ENCODE measurements at regions not wholly inside any gene's neighbourhood (a gene's known extent, or its start where the extent isn't known, plus 50 kb on each side); places are given as distances from the start of the nearest gene placed in this dataset.

DNA sequence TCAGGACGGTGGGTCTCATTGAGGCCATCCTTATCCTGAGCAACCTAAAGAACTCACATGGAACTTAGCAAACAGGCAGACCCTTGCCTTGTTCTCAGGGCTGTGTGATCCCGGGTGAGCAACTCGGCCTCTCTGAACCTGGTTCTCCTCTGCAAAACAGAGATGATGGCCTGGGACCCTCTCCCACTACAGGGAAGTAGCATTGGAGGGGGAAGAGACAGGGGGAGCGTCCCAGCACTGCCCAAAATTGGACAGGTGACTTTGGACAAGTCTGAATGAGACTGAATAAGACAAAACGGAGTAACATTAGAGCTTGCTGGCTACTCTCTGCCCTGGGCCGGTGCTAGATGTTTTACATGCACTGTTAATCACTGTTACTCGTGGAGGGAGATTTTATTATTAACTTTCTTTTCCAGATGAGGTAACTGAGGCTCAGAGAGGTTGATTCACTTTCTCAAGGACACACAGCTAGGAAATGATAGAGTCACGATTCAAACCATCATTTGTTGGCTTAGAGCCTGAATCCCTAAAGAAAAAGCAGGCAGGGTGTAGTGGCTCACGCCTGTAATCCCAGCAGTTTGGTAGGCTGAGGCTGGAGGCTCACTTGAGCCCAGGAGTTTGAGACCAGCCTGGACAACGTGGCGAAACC, 136.4 kb downstream of the C9orf50 start:
- TF ChIP-seq, protein P1, sequence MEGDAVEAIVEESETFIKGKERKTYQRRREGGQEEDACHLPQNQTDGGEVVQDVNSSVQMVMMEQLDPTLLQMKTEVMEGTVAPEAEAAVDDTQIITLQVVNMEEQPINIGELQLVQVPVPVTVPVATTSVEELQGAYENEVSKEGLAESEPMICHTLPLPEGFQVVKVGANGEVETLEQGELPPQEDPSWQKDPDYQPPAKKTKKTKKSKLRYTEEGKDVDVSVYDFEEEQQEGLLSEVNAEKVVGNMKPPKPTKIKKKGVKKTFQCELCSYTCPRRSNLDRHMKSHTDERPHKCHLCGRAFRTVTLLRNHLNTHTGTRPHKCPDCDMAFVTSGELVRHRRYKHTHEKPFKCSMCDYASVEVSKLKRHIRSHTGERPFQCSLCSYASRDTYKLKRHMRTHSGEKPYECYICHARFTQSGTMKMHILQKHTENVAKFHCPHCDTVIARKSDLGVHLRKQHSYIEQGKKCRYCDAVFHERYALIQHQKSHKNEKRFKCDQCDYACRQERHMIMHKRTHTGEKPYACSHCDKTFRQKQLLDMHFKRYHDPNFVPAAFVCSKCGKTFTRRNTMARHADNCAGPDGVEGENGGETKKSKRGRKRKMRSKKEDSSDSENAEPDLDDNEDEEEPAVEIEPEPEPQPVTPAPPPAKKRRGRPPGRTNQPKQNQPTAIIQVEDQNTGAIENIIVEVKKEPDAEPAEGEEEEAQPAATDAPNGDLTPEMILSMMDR (IDR thresholded peaks at IDR 0.05) = no peak
- no peak for TF ChIP-seq POLR2A (IDR thresholded peaks at IDR 0.05)
